Adrenal gland (tissue), 5 donors: ENCODE measurements at regions not wholly inside any gene's neighbourhood (a gene's known extent, or its start where the extent isn't known, plus 50 kb on each side); places are given as distances from the start of the nearest gene placed in this dataset.

Experiments used
- POLR2A ChIP-seq, 2 donors: fragments of 450-650 bp; IDR thresholded peaks; one replicate each; pipeline ENCODE4 v1.6.1; 2017; ENCODE audit warnings: antibody characterized with exemption in 2 of 2, mild to moderate bottlenecking in 2 of 2, moderate library complexity in 1 of 2
- TF ChIP-seq, protein P1 (sequence below), 6 experiments: fragments of 450-650 bp in 4 of 6; fragments of 200-600 bp in 2 of 6; sonication (generic) in 1 of 6; IDR thresholded peaks; 1 replicate in 5 of 6; 2 replicates in 1 of 6; pipeline versions ENCODE4 v1.5.1 to v1.8.0; 2016 to 2021; ENCODE audit warnings: antibody characterized with exemption in 6 of 6, mild to moderate bottlenecking in 2 of 6, moderate library complexity in 1 of 6
- donor health status: DM: no; HTN: no; CAD: no.

- TF ChIP-seq POLR2A (IDR thresholded peaks at IDR 0.05), result no peak
- TF ChIP-seq, protein P1, sequence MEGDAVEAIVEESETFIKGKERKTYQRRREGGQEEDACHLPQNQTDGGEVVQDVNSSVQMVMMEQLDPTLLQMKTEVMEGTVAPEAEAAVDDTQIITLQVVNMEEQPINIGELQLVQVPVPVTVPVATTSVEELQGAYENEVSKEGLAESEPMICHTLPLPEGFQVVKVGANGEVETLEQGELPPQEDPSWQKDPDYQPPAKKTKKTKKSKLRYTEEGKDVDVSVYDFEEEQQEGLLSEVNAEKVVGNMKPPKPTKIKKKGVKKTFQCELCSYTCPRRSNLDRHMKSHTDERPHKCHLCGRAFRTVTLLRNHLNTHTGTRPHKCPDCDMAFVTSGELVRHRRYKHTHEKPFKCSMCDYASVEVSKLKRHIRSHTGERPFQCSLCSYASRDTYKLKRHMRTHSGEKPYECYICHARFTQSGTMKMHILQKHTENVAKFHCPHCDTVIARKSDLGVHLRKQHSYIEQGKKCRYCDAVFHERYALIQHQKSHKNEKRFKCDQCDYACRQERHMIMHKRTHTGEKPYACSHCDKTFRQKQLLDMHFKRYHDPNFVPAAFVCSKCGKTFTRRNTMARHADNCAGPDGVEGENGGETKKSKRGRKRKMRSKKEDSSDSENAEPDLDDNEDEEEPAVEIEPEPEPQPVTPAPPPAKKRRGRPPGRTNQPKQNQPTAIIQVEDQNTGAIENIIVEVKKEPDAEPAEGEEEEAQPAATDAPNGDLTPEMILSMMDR (IDR thresholded peaks at IDR 0.05), result no peak
Measured at GRCh38 chr6:18330548-18331081, 56.5 kb upstream of the RNF144B start.
